Ishikawa (cell line): ENCODE measurements at regions not wholly inside any gene's neighbourhood (a gene's known extent, or its start where the extent isn't known, plus 50 kb on each side); places are given as distances from the start of the nearest gene placed in this dataset.

Experiments
- EP300 ChIP-seq: IDR thresholded peaks from 2 replicates; pipeline ENCODE4 v1.6.1; 2012; ENCODE audit warnings: borderline replicate concordance
- RAD21 ChIP-seq: IDR thresholded peaks from 2 replicates; pipeline ENCODE4 v1.6.1; 2012; ENCODE audit warnings: low read depth
- REST ChIP-seq: IDR thresholded peaks from 2 replicates; pipeline ENCODE4 v1.6.1; 2012; ENCODE audit warnings: low read depth, mild to moderate bottlenecking

GRCh38 chr14:80278293-80279023, 67.2 kb upstream of the DIO2 start:
- TF ChIP-seq REST (no peak), EP300 (no peak), RAD21 (no peak)
